Uterus (tissue), 2 donors: ENCODE measurements at regions not wholly inside any gene's neighbourhood (a gene's known extent, or its start where the extent isn't known, plus 50 kb on each side); places are given as distances from the start of the nearest gene placed in this dataset.

Experiments used
- CTCF ChIP-seq, 4 experiments: fragments of 200-600 bp in 2 of 4; fragments of 450-650 bp in 2 of 4; sonication (generic) in 2 of 4; IDR thresholded peaks; one replicate each; pipeline ENCODE4 v1.5.1; 2016 to 2019; ENCODE audit warnings: antibody characterized with exemption in 4 of 4, mild to moderate bottlenecking in 2 of 4, moderate library complexity in 1 of 4
- POLR2A ChIP-seq, 2 donors: fragments of 450-650 bp; IDR thresholded peaks; one replicate each; pipeline ENCODE4 v1.6.1; 2016; ENCODE audit warnings: antibody characterized with exemption in 2 of 2, mild to moderate bottlenecking in 1 of 2, moderate library complexity in 1 of 2

- TF ChIP-seq CTCF (IDR thresholded peaks at IDR 0.05) (no peak), POLR2A (IDR thresholded peaks at IDR 0.05) (no peak)
These were observed 1375.1 kb upstream of the LRRTM3 start for GRCh38 chr10:65550761-65551160.
